Gastroesophageal sphincter (tissue), 3 donors: ENCODE measurements at regions not wholly inside any gene's neighbourhood (a gene's known extent, or its start where the extent isn't known, plus 50 kb on each side); places are given as distances from the start of the nearest gene placed in this dataset.

Experiments
- POLR2A ChIP-seq, 2 donors: fragments of 450-650 bp; IDR thresholded peaks; one replicate each; pipeline ENCODE4 v1.6.1; 2017; ENCODE audit warnings: antibody characterized with exemption in 2 of 2, mild to moderate bottlenecking in 2 of 2, moderate library complexity in 1 of 2
- POLR2AphosphoS5 ChIP-seq: sonication (generic); formaldehyde crosslinking; IDR thresholded peaks from one replicate; pipeline ENCODE4 v1.6.1; 2017; ENCODE audit warnings: antibody characterized with exemption
- TF ChIP-seq, protein P1 (sequence below), 4 experiments: fragments of 200-600 bp in 2 of 4; fragments of 450-650 bp in 2 of 4; sonication (generic) in 1 of 4; IDR thresholded peaks; one replicate each; pipeline ENCODE4 v1.5.1; 2017 to 2019; ENCODE audit warnings: antibody characterized with exemption in 4 of 4, mild to moderate bottlenecking in 2 of 4, moderate library complexity in 2 of 4

DNA sequence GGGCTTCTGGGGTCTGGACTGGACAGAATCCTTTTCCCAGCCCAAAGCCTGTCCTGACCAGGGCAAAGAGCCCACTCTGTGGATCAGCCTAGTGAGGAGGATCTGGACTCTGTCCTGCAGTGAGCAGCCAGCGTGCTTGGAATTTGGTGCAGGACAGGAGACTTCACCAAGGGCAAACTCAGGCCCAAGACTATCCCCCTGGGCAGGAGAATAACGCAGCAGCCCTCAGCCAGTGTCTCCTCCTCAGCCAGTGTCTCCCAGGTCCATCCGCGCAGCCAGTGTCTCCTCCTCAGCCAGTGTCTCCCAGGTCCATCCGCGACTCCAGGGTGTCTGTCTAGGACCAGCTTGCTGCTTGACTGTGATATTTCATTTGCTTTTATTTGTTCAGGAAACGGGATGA is 1334.0 kb downstream of the TBC1D22A start:
- TF ChIP-seq, protein P1, sequence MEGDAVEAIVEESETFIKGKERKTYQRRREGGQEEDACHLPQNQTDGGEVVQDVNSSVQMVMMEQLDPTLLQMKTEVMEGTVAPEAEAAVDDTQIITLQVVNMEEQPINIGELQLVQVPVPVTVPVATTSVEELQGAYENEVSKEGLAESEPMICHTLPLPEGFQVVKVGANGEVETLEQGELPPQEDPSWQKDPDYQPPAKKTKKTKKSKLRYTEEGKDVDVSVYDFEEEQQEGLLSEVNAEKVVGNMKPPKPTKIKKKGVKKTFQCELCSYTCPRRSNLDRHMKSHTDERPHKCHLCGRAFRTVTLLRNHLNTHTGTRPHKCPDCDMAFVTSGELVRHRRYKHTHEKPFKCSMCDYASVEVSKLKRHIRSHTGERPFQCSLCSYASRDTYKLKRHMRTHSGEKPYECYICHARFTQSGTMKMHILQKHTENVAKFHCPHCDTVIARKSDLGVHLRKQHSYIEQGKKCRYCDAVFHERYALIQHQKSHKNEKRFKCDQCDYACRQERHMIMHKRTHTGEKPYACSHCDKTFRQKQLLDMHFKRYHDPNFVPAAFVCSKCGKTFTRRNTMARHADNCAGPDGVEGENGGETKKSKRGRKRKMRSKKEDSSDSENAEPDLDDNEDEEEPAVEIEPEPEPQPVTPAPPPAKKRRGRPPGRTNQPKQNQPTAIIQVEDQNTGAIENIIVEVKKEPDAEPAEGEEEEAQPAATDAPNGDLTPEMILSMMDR (IDR thresholded peaks at IDR 0.05), result no peak
- TF ChIP-seq POLR2A (IDR thresholded peaks at IDR 0.05) (no peak), POLR2AphosphoS5 (no peak)
